ENCODE measurements at regions not wholly inside any gene's neighbourhood (a gene's known extent, or its start where the extent isn't known, plus 50 kb on each side); places are given as distances from the start of the nearest gene placed in this dataset.

DNA sequence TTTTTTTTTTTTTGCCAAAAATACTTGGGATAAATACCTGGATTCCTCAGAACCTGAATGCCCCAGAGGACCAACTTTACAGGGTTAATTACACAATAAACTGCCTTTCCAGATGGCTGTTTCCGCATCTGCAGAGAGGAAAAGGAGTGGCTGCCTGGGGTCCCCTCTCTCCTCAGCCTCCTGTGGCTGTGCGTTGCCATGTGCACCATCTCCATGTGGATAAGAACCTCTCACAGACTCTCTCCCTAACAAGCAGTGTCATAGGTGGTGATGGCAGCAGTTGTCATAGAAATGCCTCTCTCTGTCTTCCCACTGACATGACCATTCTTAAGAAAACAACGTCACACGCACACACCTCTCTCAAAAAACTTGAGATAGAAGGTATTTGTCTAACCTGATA is 179.4 kb downstream of the RPLP1 start:
- no peak for DNase-seq
- no peak for TF ChIP-seq POLR2A (IDR thresholded peaks at IDR 0.05; ENCODE audit: low read length)
- TF ChIP-seq GATA1 (IDR thresholded peaks at IDR 0.05; ENCODE audit: low read depth, low read length) = no peak

DNA sequence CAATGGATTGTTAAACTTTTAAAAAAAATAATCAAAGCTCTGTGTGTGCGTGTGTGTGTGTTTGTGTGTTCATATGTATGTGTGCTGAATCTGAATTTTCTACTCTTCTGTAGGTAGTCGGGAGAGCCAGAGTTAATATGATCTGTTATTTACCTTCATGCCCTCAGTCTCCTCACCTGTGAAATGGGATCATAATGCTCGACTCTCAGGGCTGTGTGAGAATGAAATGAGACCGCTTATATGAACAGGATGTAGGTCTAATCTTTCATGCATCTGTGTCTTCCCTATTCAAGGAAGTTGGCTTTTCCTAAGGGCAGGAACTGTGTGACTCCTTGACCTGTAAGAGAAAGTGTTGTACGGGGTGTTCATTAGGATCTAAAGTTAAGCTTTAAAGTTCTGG is 182.2 kb downstream of the RPLP1 start:
- TF ChIP-seq POLR2A (IDR thresholded peaks at IDR 0.05; ENCODE audit: low read length) = no peak
- no peak for TF ChIP-seq GATA1 (IDR thresholded peaks at IDR 0.05; ENCODE audit: low read depth, low read length)

DNA sequence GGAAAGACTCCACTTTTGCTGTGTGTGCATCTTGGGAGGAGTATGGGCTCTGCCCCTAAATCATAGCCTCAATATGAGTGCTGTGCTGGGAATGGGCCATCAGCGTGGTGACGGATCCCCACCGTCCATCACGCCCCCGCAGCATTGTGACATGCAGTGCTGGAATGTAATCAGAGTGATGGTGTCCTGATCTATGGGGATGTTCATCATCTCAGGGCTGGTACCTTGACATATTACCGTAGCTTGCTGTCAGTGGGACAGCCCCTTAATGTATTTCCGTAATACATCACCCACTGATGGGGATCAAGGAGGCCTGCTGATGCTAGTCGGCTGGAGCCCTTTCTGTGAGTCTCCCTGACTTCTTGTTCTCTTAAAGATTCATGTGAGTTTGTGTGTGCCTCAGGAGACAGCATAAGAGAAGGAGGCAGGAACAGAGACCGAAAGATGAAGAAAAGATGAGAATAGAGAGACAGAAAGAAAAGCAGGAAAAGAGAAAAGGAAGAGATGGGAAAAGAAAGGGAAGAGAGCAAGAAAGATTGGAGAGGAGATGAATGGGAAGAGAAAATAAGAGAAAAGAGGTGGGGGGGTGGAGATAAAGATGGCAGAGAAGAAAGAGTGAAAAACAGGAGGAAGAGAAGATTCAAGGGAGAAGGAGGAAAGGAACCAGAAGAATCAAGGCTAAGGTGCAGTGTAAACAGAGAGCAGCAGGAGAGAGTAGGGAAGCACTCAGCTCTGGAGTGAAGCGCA is 183.7 kb downstream of the RPLP1 start:
- TF ChIP-seq GATA1 (IDR thresholded peaks at IDR 0.05; ENCODE audit: low read depth, low read length) (no peak), POLR2A (IDR thresholded peaks at IDR 0.05; ENCODE audit: low read length) (no peak)
- DNase-seq = no peak

More for the DNA sequence above, 182.2 kb downstream of the RPLP1 start:
- no peak for DNase-seq

DNA sequence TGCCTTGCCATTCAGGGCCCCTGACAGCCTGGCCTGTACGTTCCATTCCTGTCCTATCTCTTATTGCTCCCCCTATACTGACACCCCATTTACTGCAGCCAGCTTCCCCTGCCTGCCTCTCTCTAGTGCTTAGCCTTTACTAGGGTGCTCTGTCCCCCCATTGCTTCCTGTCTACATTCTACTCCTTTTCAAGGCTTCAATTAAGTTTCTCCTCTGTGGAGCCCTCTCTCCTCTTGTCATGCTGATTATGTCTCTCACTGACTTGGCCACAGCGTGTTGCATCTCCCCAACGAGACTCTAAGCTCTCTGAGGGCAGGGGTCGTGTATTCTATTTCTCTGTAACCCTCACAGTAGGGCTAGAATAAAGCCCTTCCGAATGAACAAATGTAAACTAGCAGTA is 185.2 kb downstream of the RPLP1 start:
- TF ChIP-seq GATA1 (IDR thresholded peaks at IDR 0.05; ENCODE audit: low read depth, low read length) (no peak), POLR2A (IDR thresholded peaks at IDR 0.05; ENCODE audit: low read length) (no peak)
- DNase-seq = no peak

DNA sequence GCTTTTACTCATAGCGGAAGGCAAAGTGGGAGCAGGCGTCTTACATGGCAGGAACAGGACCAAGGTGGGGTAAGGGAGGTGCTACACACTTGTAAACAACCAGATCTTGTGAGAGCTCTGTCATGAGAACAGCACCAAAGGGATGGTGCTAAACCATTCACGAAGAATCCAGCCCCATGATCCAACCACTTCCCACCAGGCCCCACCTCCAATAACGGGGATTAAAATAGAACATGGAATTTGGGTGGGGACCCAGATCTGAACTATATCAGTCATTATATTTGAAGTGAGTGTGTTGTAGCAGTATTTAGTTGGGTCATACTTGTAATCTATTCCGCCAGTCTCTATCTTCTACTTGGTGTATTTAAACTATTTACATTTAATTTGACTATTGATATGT is 190.9 kb downstream of the RPLP1 start:
- TF ChIP-seq POLR2A (IDR thresholded peaks at IDR 0.05; ENCODE audit: low read length) (no peak), GATA1 (IDR thresholded peaks at IDR 0.05; ENCODE audit: low read depth, low read length) (no peak)
- DNase-seq = no peak

DNA sequence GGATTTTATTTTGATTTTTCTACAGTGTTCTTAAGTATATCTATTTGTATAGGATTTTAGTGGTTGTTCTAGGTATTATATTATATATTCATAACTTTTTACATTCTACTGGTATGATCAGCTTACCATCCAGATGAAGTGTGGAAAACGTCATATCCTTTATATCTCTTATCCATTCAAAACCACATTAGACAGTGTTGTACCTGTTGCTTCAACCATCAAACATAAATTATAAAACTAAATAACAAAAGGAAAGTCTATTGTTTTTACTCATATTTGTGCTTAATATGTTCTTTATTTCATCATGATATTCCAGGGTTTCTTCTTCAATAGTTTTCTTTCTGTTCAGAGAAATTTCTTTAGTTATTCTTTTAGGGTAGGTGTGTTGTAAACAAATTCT is 191.4 kb downstream of the RPLP1 start:
- DNase-seq = no peak
- no peak for TF ChIP-seq POLR2A (IDR thresholded peaks at IDR 0.05; ENCODE audit: low read length)
- TF ChIP-seq GATA1 (IDR thresholded peaks at IDR 0.05; ENCODE audit: low read depth, low read length) = no peak

DNA sequence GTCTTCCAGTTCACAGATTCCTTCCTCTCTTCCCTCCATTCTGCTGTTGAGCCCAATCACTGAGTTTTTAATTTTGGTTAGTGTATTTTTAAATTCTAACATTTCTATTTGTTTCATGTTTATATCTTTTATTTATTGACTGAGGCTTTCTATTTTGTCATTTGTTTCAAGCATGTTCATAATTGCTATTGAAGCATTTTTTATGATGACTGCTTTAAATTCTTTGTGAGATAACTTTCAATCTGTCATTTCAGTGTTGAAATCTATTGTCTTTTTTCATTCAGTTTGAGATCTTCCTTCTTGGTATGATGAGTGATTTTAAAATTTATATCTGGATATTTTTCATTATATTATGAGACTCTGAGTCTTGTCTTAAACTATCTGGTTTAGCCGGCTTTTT is 192.3 kb downstream of the RPLP1 start:
- no peak for TF ChIP-seq POLR2A (IDR thresholded peaks at IDR 0.05; ENCODE audit: low read length)
- TF ChIP-seq GATA1 (IDR thresholded peaks at IDR 0.05; ENCODE audit: low read depth, low read length) = no peak
- DNase-seq = no peak

DNA sequence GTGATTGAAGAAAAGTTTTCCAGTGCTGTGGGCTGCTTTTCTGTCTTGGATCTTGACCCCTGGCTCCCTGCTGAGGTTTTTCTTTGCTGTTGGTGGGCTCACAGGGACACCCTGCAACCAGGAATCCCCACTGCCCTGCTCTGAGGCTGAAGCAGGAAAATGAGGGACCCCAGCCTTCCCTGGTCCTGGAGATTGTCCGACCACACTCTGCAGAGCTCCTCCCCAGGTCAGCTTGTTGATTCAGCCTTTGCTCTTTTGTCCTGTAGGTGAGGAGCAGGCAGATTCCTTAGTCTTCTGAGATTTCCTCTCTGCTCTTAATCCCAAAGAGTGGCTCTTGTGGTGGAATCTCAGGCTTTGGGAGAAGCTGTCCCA is 194.5 kb downstream of the RPLP1 start:
- TF ChIP-seq GATA1 (IDR thresholded peaks at IDR 0.05; ENCODE audit: low read depth, low read length) (no peak), POLR2A (IDR thresholded peaks at IDR 0.05; ENCODE audit: low read length) (no peak)

DNA sequence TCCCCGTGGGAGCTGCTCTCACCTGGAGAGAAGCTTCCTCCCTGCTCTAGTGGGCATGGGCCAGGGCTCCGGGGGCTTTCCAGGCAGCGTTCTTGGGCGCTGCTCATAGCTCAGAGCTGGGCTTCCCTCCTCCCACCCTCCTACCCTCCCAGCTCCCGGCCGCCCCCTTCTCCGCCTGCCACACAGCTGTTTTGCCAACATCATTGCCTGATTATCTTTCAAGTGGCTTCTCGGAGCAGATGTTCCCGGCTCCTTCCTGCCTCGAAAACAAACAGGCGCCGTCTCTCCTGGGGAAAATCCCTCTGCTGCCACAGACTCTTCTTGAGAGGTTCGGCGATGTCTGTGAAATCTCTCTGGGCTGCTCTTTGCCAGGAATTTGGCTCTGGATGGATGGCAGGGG is 195.6 kb downstream of the RPLP1 start:
- TF ChIP-seq POLR2A (IDR thresholded peaks at IDR 0.05; ENCODE audit: low read length) (no peak), GATA1 (IDR thresholded peaks at IDR 0.05; ENCODE audit: low read depth, low read length) (no peak)

More for the DNA sequence above, 194.5 kb downstream of the RPLP1 start:
- DNase-seq = no peak

DNA sequence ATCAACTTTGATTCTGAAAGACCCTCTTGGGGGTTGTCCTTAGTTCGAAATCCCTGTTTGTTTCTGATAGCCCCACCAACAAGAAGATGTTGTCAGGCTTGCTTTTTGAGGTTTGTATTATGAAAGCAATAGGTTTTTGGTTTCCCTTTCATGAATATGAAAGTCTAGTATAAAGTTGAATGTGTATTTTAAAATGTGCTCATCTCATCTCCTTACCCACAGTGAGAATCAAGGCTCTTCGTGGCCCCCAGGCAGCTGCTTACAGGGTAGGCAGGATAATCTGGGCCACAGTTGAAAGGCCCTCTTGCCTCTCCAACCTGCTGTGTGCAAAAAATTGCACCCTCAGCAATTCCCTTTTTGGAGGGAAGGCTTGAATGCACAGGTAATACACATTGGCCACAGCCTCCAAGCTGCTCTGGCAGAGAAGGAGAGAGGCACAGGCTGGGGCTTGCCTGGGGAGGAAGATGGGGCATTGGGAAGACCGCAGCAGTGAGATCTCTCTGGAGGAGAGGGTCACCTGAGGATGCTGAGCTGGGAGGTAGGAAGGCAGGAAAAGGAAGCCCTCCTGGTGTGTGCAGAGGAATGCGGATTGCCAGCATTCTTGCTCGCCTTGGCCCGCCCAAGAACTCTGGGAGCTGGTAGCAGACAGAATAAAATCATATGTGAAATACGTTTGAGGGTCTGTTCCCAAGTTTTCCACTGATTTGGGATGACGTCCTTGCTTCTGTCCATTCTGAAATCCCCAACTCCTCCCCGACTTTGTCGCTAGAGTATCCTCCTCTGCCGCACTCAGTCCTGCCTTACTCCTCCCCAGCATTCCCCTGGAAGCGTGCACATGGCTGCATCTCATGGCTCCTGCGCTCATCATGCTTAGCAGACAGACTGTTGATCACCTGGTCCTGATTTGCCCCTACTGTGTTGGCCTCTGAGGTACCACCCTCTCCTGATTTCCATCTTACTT is 196.4 kb downstream of the RPLP1 start:
- TF ChIP-seq POLR2A (IDR thresholded peaks at IDR 0.05; ENCODE audit: low read length) (no peak), GATA1 (IDR thresholded peaks at IDR 0.05; ENCODE audit: low read depth, low read length) (no peak)
- DNase-seq = no peak

More for the DNA sequence above, 195.6 kb downstream of the RPLP1 start:
- no peak for DNase-seq

DNA sequence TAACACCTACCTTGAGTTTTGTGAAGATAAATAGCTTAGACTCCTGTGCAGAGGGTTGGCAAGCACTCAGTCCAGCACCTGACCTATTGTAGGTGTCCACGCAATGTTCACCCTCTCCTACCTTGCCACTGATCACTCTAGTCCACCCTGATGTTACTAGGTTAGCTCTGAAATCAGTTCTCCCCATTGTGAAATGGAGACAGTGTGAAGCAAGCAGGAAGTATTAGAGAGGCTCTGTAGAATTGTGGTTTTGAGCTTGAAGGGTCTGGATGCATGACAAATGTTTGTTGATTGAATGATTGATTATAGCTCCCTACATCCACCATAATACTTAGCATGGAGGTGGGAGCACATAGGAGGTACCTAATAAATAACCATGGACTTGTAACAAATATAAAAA is 199.7 kb downstream of the RPLP1 start:
- TF ChIP-seq GATA1 (IDR thresholded peaks at IDR 0.05; ENCODE audit: low read depth, low read length) (no peak), POLR2A (IDR thresholded peaks at IDR 0.05; ENCODE audit: low read length) (no peak)
- no peak for DNase-seq

DNA sequence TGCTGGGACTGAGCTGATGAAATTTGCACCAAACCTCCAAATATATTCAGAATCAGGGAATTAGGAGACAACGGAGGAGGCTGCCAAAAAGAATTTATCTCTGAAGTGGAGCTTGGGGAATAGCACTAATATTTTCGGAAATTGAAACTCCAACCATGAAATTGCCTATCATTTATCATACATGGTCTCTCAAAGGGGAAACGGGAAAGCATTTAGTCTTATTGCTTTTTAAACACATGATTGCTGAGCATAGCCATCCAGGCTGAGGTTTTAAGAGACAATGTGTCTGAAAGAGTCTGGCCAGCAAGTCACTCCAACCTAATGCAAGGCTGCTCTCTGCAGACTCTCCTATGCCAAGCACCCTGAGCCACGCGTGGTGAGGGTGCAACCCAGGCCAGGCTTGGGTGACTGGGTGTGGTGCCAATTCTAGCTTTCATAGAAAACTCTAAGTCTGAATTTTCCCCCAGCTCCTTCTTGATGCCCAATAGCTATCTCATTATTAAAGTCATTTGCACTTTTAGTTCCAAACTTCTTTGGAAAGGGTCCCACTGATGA is 200.2 kb downstream of the RPLP1 start:
- no peak for DNase-seq
- TF ChIP-seq POLR2A (IDR thresholded peaks at IDR 0.05; ENCODE audit: low read length) (no peak), GATA1 (IDR thresholded peaks at IDR 0.05; ENCODE audit: low read depth, low read length) (no peak)

DNA sequence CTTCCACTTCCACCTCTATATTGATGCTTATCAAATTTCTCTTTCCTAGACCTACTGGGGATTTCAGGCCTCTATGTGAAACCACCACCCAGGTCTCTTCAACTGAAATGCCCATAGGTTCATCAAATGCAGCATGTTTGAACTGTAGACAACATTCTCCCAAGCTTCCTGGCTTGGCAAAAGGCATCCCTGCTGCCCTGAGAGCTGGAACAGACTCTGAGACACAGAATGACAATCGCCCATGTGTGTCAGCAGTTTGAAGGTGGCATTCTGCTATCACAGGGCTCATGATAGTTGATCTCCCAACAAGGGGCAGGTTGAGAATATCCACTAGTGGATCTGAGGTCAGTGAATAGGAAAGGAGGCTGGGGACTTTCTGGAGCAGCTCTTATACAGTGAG is 200.7 kb downstream of the RPLP1 start:
- no peak for DNase-seq
- TF ChIP-seq POLR2A (IDR thresholded peaks at IDR 0.05; ENCODE audit: low read length) = no peak
- no peak for TF ChIP-seq GATA1 (IDR thresholded peaks at IDR 0.05; ENCODE audit: low read depth, low read length)

DNA sequence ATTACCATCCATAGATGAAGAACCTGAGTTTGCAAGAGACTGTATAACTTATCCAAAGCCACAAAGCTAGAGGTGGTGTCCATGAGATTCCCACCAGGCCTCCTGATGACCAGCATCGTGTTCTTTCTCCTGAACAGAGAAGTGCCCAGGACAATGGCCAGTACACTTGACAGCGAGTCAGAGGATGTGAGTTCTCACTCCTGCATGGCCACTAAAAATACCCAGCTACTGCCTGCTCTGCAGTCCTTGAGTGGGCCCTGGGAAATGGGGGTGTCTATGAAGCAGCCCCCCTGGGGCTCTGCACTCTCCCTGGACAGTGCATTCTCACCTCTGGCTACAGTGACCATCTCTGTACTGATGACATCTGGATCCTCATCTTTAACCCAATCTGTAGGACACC is 201.2 kb downstream of the RPLP1 start:
- TF ChIP-seq GATA1 (IDR thresholded peaks at IDR 0.05; ENCODE audit: low read depth, low read length) (no peak), POLR2A (IDR thresholded peaks at IDR 0.05; ENCODE audit: low read length) (no peak)
- no peak for DNase-seq
